ENCODE measurements at regions not wholly inside any gene's neighbourhood (a gene's known extent, or its start where the extent isn't known, plus 50 kb on each side); places are given as distances from the start of the nearest gene placed in this dataset.

DNA sequence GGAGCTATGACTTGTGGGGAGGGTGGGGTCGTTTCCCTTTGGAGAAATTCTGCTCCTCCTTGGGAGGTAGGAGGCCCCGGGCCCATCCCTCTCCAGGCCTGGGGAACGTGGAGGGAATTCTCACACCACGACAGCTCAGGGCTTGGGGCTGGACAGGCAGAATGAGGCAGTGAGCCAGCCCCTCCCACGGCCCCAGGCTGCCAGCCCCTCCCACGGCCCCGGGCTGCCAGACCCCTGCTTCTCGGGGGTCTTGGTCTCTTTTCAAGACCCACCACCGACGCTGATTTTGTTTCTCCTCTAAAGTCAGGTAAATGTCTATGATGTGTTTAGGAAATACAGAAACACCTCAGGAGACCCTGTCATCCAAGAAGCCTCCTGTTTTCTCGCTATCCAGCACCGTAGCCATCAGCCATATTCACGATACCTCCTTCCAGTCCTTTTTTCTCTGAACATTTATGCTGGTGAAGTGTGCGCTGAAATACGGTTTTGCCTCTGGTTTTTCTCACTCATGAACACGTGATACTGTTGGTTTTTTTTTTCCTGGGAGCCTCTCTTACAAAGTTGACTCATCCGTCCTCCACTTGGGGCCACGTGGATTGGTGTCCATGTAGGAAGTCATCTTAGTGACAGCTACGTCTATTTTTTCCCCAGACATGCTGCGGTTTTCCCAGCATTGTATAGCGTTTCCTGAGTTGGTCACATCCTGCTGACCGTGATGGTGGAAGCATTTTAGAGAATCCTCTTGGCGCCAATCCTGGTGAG is 1219.6 kb downstream of the BRD1 start:
- Histone ChIP-seq H3K27me3 (ENCODE audit: control insufficient read depth in 1 of 2, insufficient read depth in 2 of 2, low read length in 2 of 2) (peaks cover 0 to under 1% of the 10 kb centered on the region in 2 donors), H3K27ac (ENCODE audit: low read depth, low read length) (no peak overlapping the region), H3K4me1 (ENCODE audit: insufficient read depth, low read length) (no peaks in the 10 kb centered on the region), H3K4me3 (ENCODE audit: low read depth in 1 of 2, low read length in 2 of 2) (no peak overlapping the region), H3K9me3 (ENCODE audit: low read length) (no peaks in the 10 kb centered on the region), H3K36me3 (ENCODE audit: insufficient read depth, low read length) (no peaks in the 10 kb centered on the region), H3K9ac (ENCODE audit: low read length) (no peak overlapping the region)

DNA sequence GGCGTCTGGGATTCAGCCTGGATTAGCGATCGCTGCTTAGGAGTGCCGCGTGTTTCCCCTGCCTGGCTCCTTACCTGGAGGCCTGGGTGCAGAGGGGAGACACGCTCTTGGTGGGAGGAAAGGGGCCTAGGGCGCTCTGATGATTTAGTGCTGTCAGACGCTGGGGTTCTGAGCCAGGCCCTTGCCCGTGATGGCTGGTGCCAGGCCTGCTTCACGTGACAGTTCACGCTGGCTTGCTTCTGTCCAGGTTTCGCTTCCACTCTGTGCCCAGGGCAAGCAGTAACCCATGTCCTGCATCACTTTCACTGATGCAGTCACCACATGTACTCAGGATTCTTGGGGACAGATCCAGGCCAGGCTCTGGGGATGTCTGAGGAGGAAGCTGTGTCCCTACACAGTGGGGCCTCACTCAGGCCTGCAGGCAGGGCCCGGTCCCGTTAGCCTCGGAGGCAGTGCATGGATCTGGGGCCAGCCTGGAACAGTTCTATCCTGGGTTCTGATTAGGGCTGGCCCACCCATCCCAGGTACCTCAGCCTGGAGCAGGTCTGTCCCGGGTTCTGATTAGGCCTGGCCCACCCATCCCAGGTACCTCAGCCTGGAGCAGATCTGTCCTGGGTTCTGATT is 1220.9 kb downstream of the BRD1 start:
- H3K27ac ChIP-seq (ENCODE audit: low read depth, low read length), result no peak overlapping the region
- peaks cover 0 to 6% of the 10 kb centered on the region in 2 donors for H3K27me3 ChIP-seq (ENCODE audit: control insufficient read depth in 1 of 2, insufficient read depth in 2 of 2, low read length in 2 of 2)
- H3K36me3 ChIP-seq (ENCODE audit: insufficient read depth, low read length), result no peaks in the 10 kb centered on the region
- H3K4me1 ChIP-seq (ENCODE audit: insufficient read depth, low read length), result no peaks in the 10 kb centered on the region
- H3K9ac ChIP-seq (ENCODE audit: low read length), result no peak overlapping the region
- H3K4me3 ChIP-seq (ENCODE audit: low read depth in 1 of 2, low read length in 2 of 2), result no peak overlapping the region
- no peaks in the 10 kb centered on the region for H3K9me3 ChIP-seq (ENCODE audit: low read length)

DNA sequence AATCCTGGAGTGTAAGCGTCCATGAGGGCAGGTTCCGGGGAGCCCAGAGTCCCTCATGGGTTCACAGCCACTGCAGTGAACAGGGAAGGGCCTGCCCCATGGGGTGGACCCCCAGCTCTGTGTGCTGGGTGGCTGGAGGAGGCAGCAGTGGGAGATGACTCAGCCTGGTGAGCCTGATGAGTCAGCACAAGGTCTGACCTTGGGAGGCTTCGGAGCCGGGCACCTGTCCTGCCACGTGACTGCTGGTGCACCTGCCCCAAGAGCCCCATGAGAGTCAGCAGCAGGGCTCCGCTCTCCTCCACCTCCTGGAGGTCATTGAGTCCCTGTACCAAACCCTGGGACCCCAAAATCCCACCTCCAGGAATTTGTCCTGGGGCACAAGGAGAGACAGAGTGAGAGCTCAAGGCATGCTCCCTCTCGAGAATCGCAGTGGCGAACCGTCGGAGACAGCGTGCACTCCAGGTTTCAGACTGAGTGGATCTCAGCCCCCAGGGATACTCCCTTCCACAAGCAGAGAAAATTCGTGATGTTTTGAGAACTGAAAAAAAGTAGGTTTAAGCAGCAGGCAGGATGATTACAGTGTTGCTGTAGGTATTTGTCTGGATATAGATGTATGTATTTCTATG is 1221.7 kb downstream of the BRD1 start:
- H3K9me3 ChIP-seq (ENCODE audit: low read length), result no peaks in the 10 kb centered on the region
- H3K36me3 ChIP-seq (ENCODE audit: insufficient read depth, low read length), result no peaks in the 10 kb centered on the region
- no peak overlapping the region for H3K9ac ChIP-seq (ENCODE audit: low read length)
- peaks cover 0 to 6% of the 10 kb centered on the region in 2 donors for H3K27me3 ChIP-seq (ENCODE audit: control insufficient read depth in 1 of 2, insufficient read depth in 2 of 2, low read length in 2 of 2)
- H3K27ac ChIP-seq (ENCODE audit: low read depth, low read length), result no peak overlapping the region
- no peak overlapping the region for H3K4me3 ChIP-seq (ENCODE audit: low read depth in 1 of 2, low read length in 2 of 2)
- no peaks in the 10 kb centered on the region for H3K4me1 ChIP-seq (ENCODE audit: insufficient read depth, low read length)

DNA sequence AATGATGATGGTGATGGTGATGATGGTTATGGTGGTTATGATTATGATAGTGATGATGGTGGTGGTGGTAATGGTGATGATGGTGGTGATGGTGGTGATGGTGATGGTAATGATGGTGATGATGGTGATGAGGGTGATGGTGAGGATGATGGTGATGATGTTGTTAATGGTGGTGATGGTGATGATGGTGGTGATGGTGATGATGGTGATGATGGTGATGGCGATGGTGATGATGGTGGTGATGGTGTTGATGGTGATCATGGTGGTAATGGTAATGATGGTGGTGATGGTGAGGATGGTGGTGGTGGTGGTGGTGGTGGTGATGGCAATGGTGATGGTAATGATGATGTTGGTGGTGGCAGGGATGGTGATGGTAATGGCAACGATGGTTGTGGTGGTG is 1222.5 kb downstream of the BRD1 start:
- Histone ChIP-seq H3K4me3 (ENCODE audit: low read depth in 1 of 2, low read length in 2 of 2) (no peak overlapping the region), H3K9me3 (ENCODE audit: low read length) (no peaks in the 10 kb centered on the region), H3K27me3 (ENCODE audit: control insufficient read depth in 1 of 2, insufficient read depth in 2 of 2, low read length in 2 of 2) (peaks cover 0 to 6% of the 10 kb centered on the region in 2 donors), H3K36me3 (ENCODE audit: insufficient read depth, low read length) (no peaks in the 10 kb centered on the region), H3K9ac (ENCODE audit: low read length) (no peak overlapping the region), H3K27ac (ENCODE audit: low read depth, low read length) (no peak overlapping the region), H3K4me1 (ENCODE audit: insufficient read depth, low read length) (no peaks in the 10 kb centered on the region)

DNA sequence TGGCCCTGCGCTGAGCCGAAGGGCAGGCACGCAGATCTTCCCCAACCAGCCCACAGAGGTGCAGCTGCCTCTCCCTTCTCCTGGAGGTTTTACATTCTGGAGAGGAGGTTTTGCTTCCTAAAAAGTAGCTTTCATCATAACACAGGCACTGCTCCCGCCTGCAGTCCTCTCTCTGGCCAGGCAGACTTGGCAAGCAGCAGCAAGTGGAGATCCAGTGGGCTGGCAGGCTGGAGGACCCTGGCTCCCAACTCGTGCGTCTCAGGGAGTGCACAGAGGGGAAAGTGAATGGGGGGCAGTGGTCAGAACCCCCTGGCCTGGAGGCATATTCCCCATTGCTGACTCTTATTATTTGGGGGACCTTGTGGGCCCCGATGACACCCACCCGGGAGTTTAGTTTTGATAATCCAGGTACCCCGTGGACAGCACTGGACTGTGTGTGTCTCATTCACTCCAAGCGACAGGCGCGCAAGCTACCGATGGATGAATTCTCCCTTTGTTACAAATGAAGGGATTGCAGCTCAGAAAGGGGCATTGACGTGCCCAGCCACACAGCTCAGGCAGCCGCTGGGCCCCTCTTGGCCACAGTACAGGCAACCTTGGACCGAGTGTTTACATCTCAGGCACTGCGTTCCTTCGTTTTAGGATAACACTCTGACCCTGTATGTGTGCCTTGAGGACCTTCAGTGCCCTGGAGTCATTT is 1223.9 kb downstream of the BRD1 start:
- Histone ChIP-seq H3K9me3 (ENCODE audit: low read length) (no peaks in the 10 kb centered on the region), H3K36me3 (ENCODE audit: insufficient read depth, low read length) (no peaks in the 10 kb centered on the region), H3K4me3 (ENCODE audit: low read depth in 1 of 2, low read length in 2 of 2) (no peak overlapping the region), H3K27me3 (ENCODE audit: control insufficient read depth in 1 of 2, insufficient read depth in 2 of 2, low read length in 2 of 2) (peaks cover 0 to 6% of the 10 kb centered on the region in 2 donors), H3K9ac (ENCODE audit: low read length) (no peak overlapping the region), H3K27ac (ENCODE audit: low read depth, low read length) (no peak overlapping the region), H3K4me1 (ENCODE audit: insufficient read depth, low read length) (no peaks in the 10 kb centered on the region)

DNA sequence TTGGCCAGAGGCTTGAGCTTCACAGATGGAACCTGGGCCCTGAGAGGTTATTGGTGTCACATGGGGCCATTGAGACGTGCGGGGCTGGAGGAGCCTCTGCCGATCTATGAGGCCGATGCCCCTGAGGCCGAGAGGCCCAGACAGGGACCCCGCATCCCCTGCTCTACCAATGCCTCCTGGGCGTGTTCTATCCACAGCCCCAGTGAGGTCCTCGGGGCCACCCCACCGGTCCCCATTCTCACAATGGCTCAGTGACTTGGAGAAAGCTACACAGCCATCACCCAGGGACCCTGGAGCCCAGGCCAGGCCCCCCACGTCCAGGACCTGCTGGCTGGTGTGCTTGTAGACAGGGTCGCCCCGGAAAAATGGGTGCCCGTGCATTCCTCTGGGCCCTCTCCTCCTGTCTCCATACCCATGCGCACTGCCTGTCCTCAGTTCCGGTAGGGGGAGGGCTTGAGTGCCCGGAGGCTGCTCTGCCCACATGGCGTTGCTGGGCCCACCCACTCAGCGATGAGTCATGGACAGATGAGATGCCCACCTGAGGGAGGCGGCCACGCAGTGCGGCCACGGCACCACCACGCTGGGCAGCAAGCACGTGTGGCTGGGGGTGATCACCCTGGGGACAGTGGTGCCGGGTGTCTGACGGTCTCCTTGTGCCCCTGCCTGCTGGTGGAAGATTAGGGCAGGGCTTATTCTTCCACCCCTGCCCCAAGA is 1224.7 kb downstream of the BRD1 start:
- Histone ChIP-seq H3K27ac (ENCODE audit: low read depth, low read length) (no peak overlapping the region), H3K36me3 (ENCODE audit: insufficient read depth, low read length) (no peaks in the 10 kb centered on the region), H3K27me3 (ENCODE audit: control insufficient read depth in 1 of 2, insufficient read depth in 2 of 2, low read length in 2 of 2) (peaks cover 0 to 6% of the 10 kb centered on the region in 2 donors), H3K9ac (ENCODE audit: low read length) (no peak overlapping the region), H3K9me3 (ENCODE audit: low read length) (no peaks in the 10 kb centered on the region), H3K4me1 (ENCODE audit: insufficient read depth, low read length) (no peaks in the 10 kb centered on the region), H3K4me3 (ENCODE audit: low read depth in 1 of 2, low read length in 2 of 2) (no peak overlapping the region)

DNA sequence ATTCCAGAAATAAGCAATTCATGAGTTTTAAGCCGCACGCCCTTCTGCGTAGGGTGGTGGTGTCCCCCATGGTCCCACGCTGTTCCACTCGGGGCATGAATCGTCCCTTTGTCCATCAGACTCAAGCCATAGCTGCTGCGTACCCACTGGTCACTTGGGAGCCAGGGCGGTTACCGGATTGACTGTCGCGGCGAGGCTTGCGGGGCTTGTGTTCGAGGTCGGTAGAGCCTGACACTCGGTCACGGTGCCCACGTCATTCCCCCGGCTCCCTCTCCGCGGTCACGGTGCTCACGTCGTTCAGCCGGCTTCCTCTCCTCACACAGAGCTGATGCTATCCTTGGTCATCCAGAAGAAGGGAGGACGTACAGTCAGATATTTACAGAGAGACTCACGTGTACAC is 1227.0 kb downstream of the BRD1 start:
- H3K4me3 ChIP-seq (ENCODE audit: low read depth in 1 of 2, low read length in 2 of 2), result no peak overlapping the region
- no peak overlapping the region for H3K9ac ChIP-seq (ENCODE audit: low read length)
- no peak overlapping the region for H3K27ac ChIP-seq (ENCODE audit: low read depth, low read length)
- no peaks in the 10 kb centered on the region for H3K4me1 ChIP-seq (ENCODE audit: insufficient read depth, low read length)
- peaks cover 0 to 6% of the 10 kb centered on the region in 2 donors for H3K27me3 ChIP-seq (ENCODE audit: control insufficient read depth in 1 of 2, insufficient read depth in 2 of 2, low read length in 2 of 2)
- no peaks in the 10 kb centered on the region for H3K9me3 ChIP-seq (ENCODE audit: low read length)
- H3K36me3 ChIP-seq (ENCODE audit: insufficient read depth, low read length), result no peaks in the 10 kb centered on the region

DNA sequence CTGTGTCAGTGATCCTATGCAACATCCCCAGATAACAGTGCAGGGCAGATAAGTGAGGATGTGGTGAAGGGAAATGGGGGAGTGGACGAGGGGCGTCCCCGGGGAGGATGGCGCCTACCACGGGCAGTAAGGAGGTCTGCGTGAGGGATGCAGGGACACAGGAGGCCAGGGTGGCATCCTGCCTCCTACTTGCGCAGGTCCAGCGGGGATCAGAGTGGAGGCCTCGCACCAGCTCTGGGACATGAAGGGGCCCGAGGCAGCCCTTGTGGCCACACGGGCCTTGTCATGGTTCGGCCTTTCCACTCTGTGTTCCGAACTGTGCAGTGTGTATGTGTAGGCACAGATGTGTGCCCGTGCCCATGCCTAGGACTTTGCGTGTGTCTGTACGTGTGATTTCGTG is 1227.5 kb downstream of the BRD1 start:
- H3K36me3 ChIP-seq (ENCODE audit: insufficient read depth, low read length), result no peaks in the 10 kb centered on the region
- H3K27me3 ChIP-seq (ENCODE audit: control insufficient read depth in 1 of 2, insufficient read depth in 2 of 2, low read length in 2 of 2), result peaks cover 0 to 6% of the 10 kb centered on the region in 2 donors
- no peaks in the 10 kb centered on the region for H3K9me3 ChIP-seq (ENCODE audit: low read length)
- no peak overlapping the region for H3K27ac ChIP-seq (ENCODE audit: low read depth, low read length)
- no peak overlapping the region for H3K9ac ChIP-seq (ENCODE audit: low read length)
- no peaks in the 10 kb centered on the region for H3K4me1 ChIP-seq (ENCODE audit: insufficient read depth, low read length)
- no peak overlapping the region for H3K4me3 ChIP-seq (ENCODE audit: low read depth in 1 of 2, low read length in 2 of 2)

DNA sequence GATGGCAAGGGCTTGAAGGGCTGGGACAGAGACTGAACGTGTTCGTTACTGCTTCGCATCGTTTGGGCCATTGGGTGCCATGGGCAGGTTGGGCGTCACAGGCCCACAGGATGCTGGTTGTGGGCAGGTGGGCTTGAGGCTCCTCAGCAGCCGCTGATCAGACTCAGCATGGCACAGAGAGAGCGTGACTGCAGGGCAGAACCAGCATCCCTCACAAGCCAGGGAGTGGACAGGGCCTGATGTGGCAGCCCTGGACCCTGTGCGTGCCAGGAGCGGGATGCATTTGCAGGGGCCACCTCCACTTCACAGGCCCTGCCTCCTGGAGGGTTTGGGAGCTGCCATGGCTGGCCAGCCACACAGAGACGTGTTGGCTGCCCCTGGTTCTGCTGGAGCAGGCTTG is 1228.3 kb downstream of the BRD1 start:
- Histone ChIP-seq H3K4me3 (ENCODE audit: low read depth in 1 of 2, low read length in 2 of 2) (no peak overlapping the region), H3K36me3 (ENCODE audit: insufficient read depth, low read length) (no peaks in the 10 kb centered on the region), H3K27me3 (ENCODE audit: control insufficient read depth in 1 of 2, insufficient read depth in 2 of 2, low read length in 2 of 2) (peaks cover 0 to 6% of the 10 kb centered on the region in 2 donors), H3K27ac (ENCODE audit: low read depth, low read length) (no peak overlapping the region), H3K9ac (ENCODE audit: low read length) (no peak overlapping the region), H3K4me1 (ENCODE audit: insufficient read depth, low read length) (no peaks in the 10 kb centered on the region), H3K9me3 (ENCODE audit: low read length) (no peaks in the 10 kb centered on the region)

DNA sequence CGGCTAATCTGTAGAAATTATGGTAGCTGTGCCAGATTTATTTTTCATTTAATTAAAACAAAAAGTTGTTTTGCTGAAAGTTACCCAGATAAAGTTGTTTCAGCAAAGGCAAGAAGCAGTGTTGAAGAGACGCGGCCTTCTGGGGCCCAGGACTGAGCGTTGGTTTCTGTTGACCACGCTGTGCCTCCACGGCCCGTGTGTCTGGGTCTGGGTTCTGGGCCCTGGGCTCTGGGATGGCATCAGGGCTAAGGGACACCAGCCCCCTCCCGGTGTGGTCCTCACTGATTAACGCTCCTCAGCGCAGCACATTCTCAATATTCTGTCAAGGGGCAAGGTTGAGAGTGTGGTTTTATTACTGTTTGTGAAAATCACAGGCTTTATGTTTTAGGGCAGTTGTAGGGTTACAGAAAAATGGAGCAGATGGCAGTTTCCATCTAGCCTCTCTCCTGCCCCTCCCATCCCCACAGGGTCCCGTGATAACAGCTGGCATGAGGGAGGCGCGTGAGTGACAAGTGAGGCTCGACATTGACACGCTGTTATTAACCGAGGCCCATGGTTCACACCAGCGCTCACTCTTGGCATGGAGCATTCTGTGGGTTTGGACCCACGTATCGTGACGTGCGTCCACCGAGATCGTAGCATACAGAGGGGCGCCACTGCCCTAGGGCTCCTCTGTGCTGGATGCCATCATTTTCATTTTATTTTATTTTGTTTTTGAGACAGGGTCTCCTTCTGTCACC is 1231.4 kb downstream of the BRD1 start:
- Histone ChIP-seq H3K9ac (ENCODE audit: low read length) (no peak overlapping the region), H3K27ac (ENCODE audit: low read depth, low read length) (no peak overlapping the region), H3K4me3 (ENCODE audit: low read depth in 1 of 2, low read length in 2 of 2) (no peak overlapping the region), H3K4me1 (ENCODE audit: insufficient read depth, low read length) (no peaks in the 10 kb centered on the region), H3K9me3 (ENCODE audit: low read length) (no peaks in the 10 kb centered on the region), H3K27me3 (ENCODE audit: control insufficient read depth in 1 of 2, insufficient read depth in 2 of 2, low read length in 2 of 2) (no peaks in the 10 kb centered on the region), H3K36me3 (ENCODE audit: insufficient read depth, low read length) (no peaks in the 10 kb centered on the region)
